Suprapubic skin (tissue), 4 donors: ENCODE measurements at regions not wholly inside any gene's neighbourhood (a gene's known extent, or its start where the extent isn't known, plus 50 kb on each side); places are given as distances from the start of the nearest gene placed in this dataset.

Source experiments
- DNase-seq, 2 donors: peaks; one replicate each; pipeline ENCODE4 v3.0.0-alpha.2; 2019; ENCODE audit warnings: low spot score in 2 of 2
- H3K27ac ChIP-seq: fragments of 200-600 bp; sonication (generic); one replicate; pipeline ENCODE4 v1.5.1; 2019
- H3K27me3 ChIP-seq: fragments of 200-600 bp; sonication (generic); one replicate; pipeline ENCODE4 v1.5.1; 2019
- H3K36me3 ChIP-seq: fragments of 200-600 bp; sonication (generic); one replicate; pipeline ENCODE4 v1.5.1; 2019
- H3K4me1 ChIP-seq: fragments of 200-600 bp; sonication (generic); one replicate; pipeline ENCODE4 v1.5.1; 2019
- H3K4me3 ChIP-seq: fragments of 200-600 bp; sonication (generic); one replicate; pipeline ENCODE4 v1.5.1; 2019; ENCODE audit warnings: mild to moderate bottlenecking
- H3K9me3 ChIP-seq: fragments of 200-600 bp; sonication (generic); one replicate; pipeline ENCODE4 v1.5.1; 2019
- CTCF ChIP-seq, 2 donors: fragments of 200-600 bp in 1 of 2; fragments of 450-650 bp in 1 of 2; sonication (generic) in 1 of 2; IDR thresholded peaks; one replicate each; pipeline ENCODE4 v1.5.1; 2016 to 2019; ENCODE audit warnings: antibody characterized with exemption in 2 of 2, mild to moderate bottlenecking in 1 of 2, moderate library complexity in 1 of 2
- EP300 ChIP-seq: sonication (generic); formaldehyde crosslinking; IDR thresholded peaks from one replicate; pipeline ENCODE4 v1.6.1; 2017; ENCODE audit warnings: antibody characterized with exemption
- POLR2A ChIP-seq, 2 donors: fragments of 450-650 bp; IDR thresholded peaks; one replicate each; pipeline ENCODE4 v1.6.1; 2017; ENCODE audit warnings: antibody characterized with exemption in 2 of 2, mild to moderate bottlenecking in 2 of 2, moderate library complexity in 2 of 2
- POLR2AphosphoS5 ChIP-seq, 3 donors: sonication (generic); formaldehyde crosslinking; IDR thresholded peaks; one replicate each; pipeline ENCODE4 v1.6.1; 2017; ENCODE audit warnings: antibody characterized with exemption in 3 of 3
- WGBS: methylation state at CpG from one replicate; pipeline ENCODE4 v1.1.5; 2018; 5-methylcytosine and 5-hydroxymethylcytosine counted together

DNA sequence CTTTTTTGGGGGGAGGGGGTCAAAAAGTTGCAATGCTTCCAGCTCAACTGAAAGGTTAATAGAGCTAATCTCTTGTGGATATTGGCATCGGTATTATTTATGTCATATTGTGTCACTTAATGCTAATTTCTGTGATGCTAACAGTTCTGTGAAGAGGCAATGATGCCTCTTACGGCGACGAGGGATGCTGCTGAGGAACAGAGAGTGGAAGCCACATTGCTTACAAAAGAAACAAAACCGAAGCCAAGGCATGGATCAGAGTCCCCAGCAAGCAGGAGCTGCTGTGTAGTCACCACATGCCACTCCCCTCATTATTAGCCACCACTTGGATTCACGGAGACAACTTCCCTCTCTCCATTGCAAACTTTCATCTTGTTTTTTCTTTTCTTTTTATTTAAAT is 536.5 kb upstream of the MGMT start:
- Histone ChIP-seq H3K27me3 (no peaks in the 10 kb centered on the region), H3K4me1 (peaks cover 22% of the 10 kb centered on the region), H3K9me3 (no peaks in the 10 kb centered on the region), H3K27ac (no peak overlapping the region), H3K4me3 (no peak overlapping the region), H3K36me3 (no peaks in the 10 kb centered on the region)
- 58% methylated on average over 6 of the region's 6 CpGs for WGBS
- TF ChIP-seq EP300: no peak
- no peak for TF ChIP-seq POLR2A (IDR thresholded peaks at IDR 0.05)
- TF ChIP-seq CTCF (IDR thresholded peaks at IDR 0.05): no peak
- TF ChIP-seq POLR2AphosphoS5 (IDR thresholded peaks at IDR 0.05): no peak
- no peak for DNase-seq

- WGBS: 87% methylated on average over 19 of the region's 19 CpGs
- peaks cover 19% of the 10 kb centered on the region for H3K4me1 ChIP-seq
- H3K36me3 ChIP-seq: no peaks in the 10 kb centered on the region
- no peak overlapping the region for H3K27ac ChIP-seq
- H3K27me3 ChIP-seq: no peaks in the 10 kb centered on the region
- DNase-seq: no peak
- TF ChIP-seq POLR2A (IDR thresholded peaks at IDR 0.05): no peak
- no peak for TF ChIP-seq EP300
- no peak for TF ChIP-seq POLR2AphosphoS5 (IDR thresholded peaks at IDR 0.05)
- no peak for TF ChIP-seq CTCF (IDR thresholded peaks at IDR 0.05)
- no peaks in the 10 kb centered on the region for H3K9me3 ChIP-seq
- no peak overlapping the region for H3K4me3 ChIP-seq
Measured at GRCh38 chr10:128932071-128932820, 534.8 kb upstream of the MGMT start.

DNA sequence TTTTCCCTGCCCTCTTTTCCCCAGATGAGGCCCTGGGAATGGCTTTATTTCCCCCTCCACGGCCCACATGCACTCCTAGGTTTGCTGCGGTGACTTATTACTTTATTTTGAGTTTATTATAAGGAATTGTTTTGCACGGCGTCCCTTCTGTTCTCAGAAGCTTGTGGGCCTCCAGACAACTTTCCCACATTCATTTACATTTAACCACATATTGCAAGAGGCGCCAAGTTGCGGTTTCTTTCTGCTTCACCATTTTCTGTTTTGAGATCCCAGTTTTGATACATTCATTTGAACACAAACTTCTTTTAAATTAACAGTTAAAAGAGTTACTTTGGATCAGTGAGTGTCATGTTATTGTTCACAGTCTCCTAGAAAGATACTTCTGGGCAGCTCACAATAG is 532.5 kb upstream of the MGMT start:
- no peak for TF ChIP-seq POLR2AphosphoS5 (IDR thresholded peaks at IDR 0.05)
- TF ChIP-seq POLR2A (IDR thresholded peaks at IDR 0.05): no peak
- TF ChIP-seq CTCF (IDR thresholded peaks at IDR 0.05): no peak
- no peak for TF ChIP-seq EP300
- Histone ChIP-seq H3K27ac (no peak overlapping the region), H3K4me3 (no peak overlapping the region), H3K4me1 (peaks cover 9% of the 10 kb centered on the region), H3K9me3 (no peaks in the 10 kb centered on the region), H3K27me3 (no peaks in the 10 kb centered on the region), H3K36me3 (no peaks in the 10 kb centered on the region)
- no peak for DNase-seq
- WGBS: 81% methylated on average over 6 of the region's 6 CpGs

GRCh38 chr10:128936392-128936791 is 530.6 kb upstream of the MGMT start:
- no peaks in the 10 kb centered on the region for H3K9me3 ChIP-seq
- no peaks in the 10 kb centered on the region for H3K27me3 ChIP-seq
- TF ChIP-seq EP300: no peak
- no peak for TF ChIP-seq POLR2AphosphoS5 (IDR thresholded peaks at IDR 0.05)
- no peak for TF ChIP-seq CTCF (IDR thresholded peaks at IDR 0.05)
- no peak for TF ChIP-seq POLR2A (IDR thresholded peaks at IDR 0.05)
- DNase-seq: no peak
- no peaks in the 10 kb centered on the region for H3K36me3 ChIP-seq
- H3K27ac ChIP-seq: no peak overlapping the region
- no peaks in the 10 kb centered on the region for H3K4me1 ChIP-seq
- H3K4me3 ChIP-seq: no peak overlapping the region
- WGBS: 95% methylated on average over 9 of the region's 9 CpGs

DNA sequence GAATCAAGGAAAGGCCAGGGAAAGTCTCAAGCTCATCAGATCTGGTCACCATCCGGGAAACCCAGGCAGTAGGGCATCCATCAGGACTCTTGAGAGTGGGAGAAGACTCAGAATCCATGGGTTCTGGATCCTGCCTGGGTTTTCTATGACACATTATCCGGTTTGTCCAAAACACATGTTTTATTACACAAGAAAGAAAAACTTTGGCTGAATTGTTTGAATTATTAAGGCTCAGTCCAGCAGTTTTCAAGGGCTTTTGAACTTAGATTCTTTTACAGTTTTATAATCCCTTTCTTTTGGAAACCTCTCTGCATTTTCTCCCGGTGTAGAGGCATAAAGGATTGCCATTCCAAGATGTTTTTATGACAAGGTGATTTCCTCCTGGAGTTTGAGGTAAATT is 528.5 kb upstream of the MGMT start:
- Histone ChIP-seq H3K9me3 (no peaks in the 10 kb centered on the region), H3K27ac (no peak overlapping the region), H3K4me3 (no peak overlapping the region), H3K4me1 (no peaks in the 10 kb centered on the region), H3K36me3 (no peaks in the 10 kb centered on the region), H3K27me3 (no peaks in the 10 kb centered on the region)
- TF ChIP-seq POLR2A (IDR thresholded peaks at IDR 0.05) (no peak), EP300 (no peak), POLR2AphosphoS5 (IDR thresholded peaks at IDR 0.05) (no peak), CTCF (IDR thresholded peaks at IDR 0.05) (no peak)
- WGBS: 48% methylated on average over 3 of the region's 3 CpGs
- no peak for DNase-seq
